ENCODE measurements at regions not wholly inside any gene's neighbourhood (a gene's known extent, or its start where the extent isn't known, plus 50 kb on each side); places are given as distances from the start of the nearest gene placed in this dataset.
A peak's percentile ranks its signal among the peaks of the same experiment; 100 is the strongest.

GRCh38 chr18:51848702-51849101, 491.3 kb upstream of the DCC start:
- no peak for DNase-seq (ENCODE audit: low spot score)

GRCh38 chr18:51852681-51853080, 487.3 kb upstream of the DCC start:
- DNase-seq (ENCODE audit: low spot score) = no peak

GRCh38 chr18:51857989-51858388, 482.0 kb upstream of the DCC start:
- DNase-seq (ENCODE audit: low spot score) = no peak

- DNase-seq (ENCODE audit: low spot score) = no peak
These were observed 479.0 kb upstream of the DCC start for GRCh38 chr18:51861046-51861445.

GRCh38 chr18:51862051-51862715, 477.8 kb upstream of the DCC start:
- no peak for DNase-seq (ENCODE audit: low spot score)

- no peak for DNase-seq (ENCODE audit: low spot score)
These were observed 475.6 kb upstream of the DCC start for GRCh38 chr18:51864219-51864965.

- DNase-seq (ENCODE audit: low spot score) = no peak
These were observed 474.5 kb upstream of the DCC start for GRCh38 chr18:51865538-51865937.

GRCh38 chr18:51867767-51868166, 472.2 kb upstream of the DCC start:
- peak; percentile 11 for DNase-seq (ENCODE audit: low spot score)

- no peak for DNase-seq (ENCODE audit: low spot score)
These were observed 461.3 kb upstream of the DCC start for GRCh38 chr18:51878724-51879123.

GRCh38 chr18:51879329-51879728, 460.7 kb upstream of the DCC start:
- no peak for DNase-seq (ENCODE audit: low spot score)

- no peak for DNase-seq (ENCODE audit: low spot score)
These were observed 458.6 kb upstream of the DCC start for GRCh38 chr18:51881394-51881793.

GRCh38 chr18:51884039-51884438, 456.0 kb upstream of the DCC start:
- DNase-seq (ENCODE audit: low spot score) = no peak

GRCh38 chr18:51890762-51891161, 449.2 kb upstream of the DCC start:
- peak; percentile 4 for DNase-seq (ENCODE audit: low spot score)

- DNase-seq (ENCODE audit: low spot score) = no peak
These were observed 448.1 kb upstream of the DCC start for GRCh38 chr18:51891876-51892275.

- no peak for DNase-seq (ENCODE audit: low spot score)
These were observed 442.1 kb upstream of the DCC start for GRCh38 chr18:51897884-51898283.

- no peak for DNase-seq (ENCODE audit: low spot score)
These were observed 432.1 kb upstream of the DCC start for GRCh38 chr18:51907687-51908597.

GRCh38 chr18:51908598-51908944, 431.4 kb upstream of the DCC start:
- no peak for DNase-seq (ENCODE audit: low spot score)

GRCh38 chr18:51911584-51911983, 428.4 kb upstream of the DCC start:
- no peak for DNase-seq (ENCODE audit: low spot score)

GRCh38 chr18:51912381-51912780, 427.6 kb upstream of the DCC start:
- no peak for DNase-seq (ENCODE audit: low spot score)

- no peak for DNase-seq (ENCODE audit: low spot score)
These were observed 424.8 kb upstream of the DCC start for GRCh38 chr18:51915176-51915575.

- no peak for DNase-seq (ENCODE audit: low spot score)
These were observed 418.1 kb upstream of the DCC start for GRCh38 chr18:51921862-51922261.

GRCh38 chr18:51933903-51934302, 406.1 kb upstream of the DCC start:
- no peak for DNase-seq (ENCODE audit: low spot score)

GRCh38 chr18:51936115-51936514, 403.9 kb upstream of the DCC start:
- no peak for DNase-seq (ENCODE audit: low spot score)

Data from AG08396 (cell line).